Breast epithelium (tissue), 4 donors: ENCODE measurements at regions not wholly inside any gene's neighbourhood (a gene's known extent, or its start where the extent isn't known, plus 50 kb on each side); places are given as distances from the start of the nearest gene placed in this dataset.

Experiments
- DNase-seq, 2 donors: peaks; one replicate each; pipeline ENCODE4 v3.0.0-alpha.2; 2019; ENCODE audit warnings: low spot score in 2 of 2
- H3K27ac ChIP-seq, 2 donors: fragments of 200-600 bp; sonication (generic) in 1 of 2; one replicate each; pipeline ENCODE4 v1.5.1; 2016 to 2019; ENCODE audit warnings: mild to moderate bottlenecking in 1 of 2
- H3K27me3 ChIP-seq, 2 donors: fragments of 200-600 bp; sonication (generic) in 1 of 2; one replicate each; pipeline versions ENCODE4 v1.5.1 to v1.6.0; 2017 to 2019; ENCODE audit warnings: control low read depth in 1 of 2, mild to moderate bottlenecking in 1 of 2
- H3K36me3 ChIP-seq: fragments of 200-600 bp; one replicate; pipeline ENCODE4 v1.5.1; 2019
- H3K4me1 ChIP-seq, 2 donors: fragments of 200-600 bp; sonication (generic); one replicate each; pipeline ENCODE4 v1.5.1; 2016 to 2019; ENCODE audit warnings: control low read depth in 1 of 2
- H3K4me3 ChIP-seq, 3 donors: fragments of 200-600 bp; sonication (generic); 1 replicate in 2 of 3; 2 replicates in 1 of 3; pipeline ENCODE4 v1.5.1; 2016 to 2019; ENCODE audit warnings: mild to moderate bottlenecking in 3 of 3, moderate library complexity in 2 of 3
- H3K9me3 ChIP-seq, 2 donors: fragments of 200-600 bp; sonication (generic) in 1 of 2; one replicate each; pipeline ENCODE4 v1.5.1; 2016 to 2019; ENCODE audit warnings: control low read depth in 1 of 2
- POLR2A ChIP-seq: fragments of 450-650 bp; IDR thresholded peaks from one replicate; pipeline ENCODE4 v1.6.1; 2016; ENCODE audit warnings: antibody characterized with exemption, mild to moderate bottlenecking, moderate library complexity
- POLR2AphosphoS5 ChIP-seq, 3 donors: sonication (generic); formaldehyde crosslinking; IDR thresholded peaks; one replicate each; pipeline ENCODE4 v1.6.1; 2017; ENCODE audit warnings: antibody characterized with exemption in 3 of 3
- intact Hi-C: fragments of 100-400 bp; cut with DNase I; formaldehyde crosslinking; loops from one replicate; pipeline ENCODE4 v1.15.1; 2023; ENCODE audit warnings: low total_unique reads
- TF ChIP-seq, protein P1 (sequence below), 3 donors: fragments of 450-650 bp; IDR thresholded peaks; one replicate each; pipeline ENCODE4 v1.5.1; 2016 to 2017; ENCODE audit warnings: antibody characterized with exemption in 3 of 3, mild to moderate bottlenecking in 3 of 3, moderate library complexity in 3 of 3

- Histone ChIP-seq H3K4me1 (no peaks in the 10 kb centered on the region), H3K27ac (no peak overlapping the region), H3K27me3 (no peaks in the 10 kb centered on the region), H3K4me3 (no peak overlapping the region), H3K9me3 (no peaks in the 10 kb centered on the region), H3K36me3 (no peaks in the 10 kb centered on the region)
- TF ChIP-seq, protein P1, sequence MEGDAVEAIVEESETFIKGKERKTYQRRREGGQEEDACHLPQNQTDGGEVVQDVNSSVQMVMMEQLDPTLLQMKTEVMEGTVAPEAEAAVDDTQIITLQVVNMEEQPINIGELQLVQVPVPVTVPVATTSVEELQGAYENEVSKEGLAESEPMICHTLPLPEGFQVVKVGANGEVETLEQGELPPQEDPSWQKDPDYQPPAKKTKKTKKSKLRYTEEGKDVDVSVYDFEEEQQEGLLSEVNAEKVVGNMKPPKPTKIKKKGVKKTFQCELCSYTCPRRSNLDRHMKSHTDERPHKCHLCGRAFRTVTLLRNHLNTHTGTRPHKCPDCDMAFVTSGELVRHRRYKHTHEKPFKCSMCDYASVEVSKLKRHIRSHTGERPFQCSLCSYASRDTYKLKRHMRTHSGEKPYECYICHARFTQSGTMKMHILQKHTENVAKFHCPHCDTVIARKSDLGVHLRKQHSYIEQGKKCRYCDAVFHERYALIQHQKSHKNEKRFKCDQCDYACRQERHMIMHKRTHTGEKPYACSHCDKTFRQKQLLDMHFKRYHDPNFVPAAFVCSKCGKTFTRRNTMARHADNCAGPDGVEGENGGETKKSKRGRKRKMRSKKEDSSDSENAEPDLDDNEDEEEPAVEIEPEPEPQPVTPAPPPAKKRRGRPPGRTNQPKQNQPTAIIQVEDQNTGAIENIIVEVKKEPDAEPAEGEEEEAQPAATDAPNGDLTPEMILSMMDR (IDR thresholded peaks at IDR 0.05) = no peak
- TF ChIP-seq POLR2A = no peak
- TF ChIP-seq POLR2AphosphoS5 (IDR thresholded peaks at IDR 0.05) = no peak
- no peak for DNase-seq
- intact Hi-C loops = no loop called here
Observed at GRCh38 chr1:209266590-209267205, 316.8 kb upstream of the CAMK1G start.

- Histone ChIP-seq H3K4me1 (no peaks in the 10 kb centered on the region), H3K27me3 (no peaks in the 10 kb centered on the region), H3K36me3 (no peaks in the 10 kb centered on the region), H3K4me3 (no peak overlapping the region), H3K9me3 (no peaks in the 10 kb centered on the region), H3K27ac (no peak overlapping the region)
- TF ChIP-seq POLR2AphosphoS5 (IDR thresholded peaks at IDR 0.05) = no peak
- no peak for TF ChIP-seq POLR2A
- TF ChIP-seq, protein P1 (IDR thresholded peaks at IDR 0.05) = no peak
- intact Hi-C loops = no loop called here
- DNase-seq = no peak
Observed at GRCh38 chr1:209267968-209268367, 315.5 kb upstream of the CAMK1G start.

- intact Hi-C loops = no loop called here
- no peaks in the 10 kb centered on the region for H3K9me3 ChIP-seq
Observed at GRCh38 chr1:209268479-209268878, 315.0 kb upstream of the CAMK1G start.

DNA sequence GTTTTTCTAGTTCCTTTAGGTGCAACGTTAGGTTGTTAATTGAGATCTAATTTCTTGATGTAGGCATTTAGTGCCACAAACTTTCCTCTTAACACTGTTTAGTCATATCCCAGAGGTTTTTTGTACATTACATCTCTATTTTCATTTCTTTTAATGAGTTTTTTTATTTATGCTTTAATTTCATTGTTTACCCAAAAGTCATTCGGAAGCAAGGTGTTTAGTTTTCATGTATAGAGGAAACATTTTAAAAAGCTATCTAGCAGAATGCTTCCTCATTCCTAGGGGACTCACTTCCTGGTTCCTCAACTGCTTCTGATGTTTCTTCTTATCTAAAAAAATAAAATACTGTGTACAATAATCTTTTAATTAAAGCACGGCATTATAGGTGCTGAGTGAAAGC is 307.2 kb upstream of the CAMK1G start:
- Histone ChIP-seq H3K27me3 (no peaks in the 10 kb centered on the region), H3K36me3 (no peaks in the 10 kb centered on the region), H3K4me1 (no peaks in the 10 kb centered on the region), H3K9me3 (no peaks in the 10 kb centered on the region), H3K4me3 (no peak overlapping the region), H3K27ac (no peak overlapping the region)
- no peak for TF ChIP-seq POLR2A
- TF ChIP-seq, protein P1 (IDR thresholded peaks at IDR 0.05) = no peak
- no peak for TF ChIP-seq POLR2AphosphoS5 (IDR thresholded peaks at IDR 0.05)
- intact Hi-C loops = no loop called here
- no peak for DNase-seq

More at GRCh38 chr1:209268479-209268878, 315.0 kb upstream of the CAMK1G start:
- no peak for TF ChIP-seq POLR2AphosphoS5 (IDR thresholded peaks at IDR 0.05)
- no peak for TF ChIP-seq POLR2A
- TF ChIP-seq, protein P1 (IDR thresholded peaks at IDR 0.05) = no peak
- H3K4me3 ChIP-seq = no peak overlapping the region
- H3K4me1 ChIP-seq = no peaks in the 10 kb centered on the region
- H3K36me3 ChIP-seq = no peaks in the 10 kb centered on the region
- H3K27ac ChIP-seq = no peak overlapping the region
- no peak for DNase-seq
- H3K27me3 ChIP-seq = no peaks in the 10 kb centered on the region

DNA sequence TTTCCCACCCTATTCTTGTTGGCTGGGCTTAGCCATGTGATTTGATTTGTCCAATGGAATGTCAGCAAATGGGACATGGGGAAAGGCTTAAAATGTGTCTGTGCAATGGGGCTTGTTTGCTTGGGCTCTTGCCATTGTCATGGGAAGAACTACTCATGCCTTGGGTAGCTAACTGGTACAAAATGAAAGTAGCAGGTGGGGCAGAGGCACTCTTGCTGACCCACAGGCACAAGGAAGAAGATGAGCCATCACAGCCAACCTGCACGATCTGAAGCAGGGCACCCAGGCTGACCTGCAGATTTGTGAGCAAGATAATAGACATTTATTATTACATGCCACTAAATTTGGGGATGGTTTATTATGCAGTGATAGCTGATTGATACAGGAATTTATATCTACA is 305.9 kb upstream of the CAMK1G start:
- H3K9me3 ChIP-seq = no peaks in the 10 kb centered on the region
- TF ChIP-seq POLR2AphosphoS5 (IDR thresholded peaks at IDR 0.05) (no peak), POLR2A (no peak)
- TF ChIP-seq, protein P1 (IDR thresholded peaks at IDR 0.05) = no peak
- intact Hi-C loops = no loop called here
- H3K4me1 ChIP-seq = no peaks in the 10 kb centered on the region
- H3K27me3 ChIP-seq = no peaks in the 10 kb centered on the region
- no peak overlapping the region for H3K27ac ChIP-seq
- no peak overlapping the region for H3K4me3 ChIP-seq
- no peak for DNase-seq
- H3K36me3 ChIP-seq = no peaks in the 10 kb centered on the region
